ENCODE measurements at regions not wholly inside any gene's neighbourhood (a gene's known extent, or its start where the extent isn't known, plus 50 kb on each side); places are given as distances from the start of the nearest gene placed in this dataset.
"Not testable (repeated sequence)": the region's sequence is repeated elsewhere in the genome, so short reads cannot be mapped to it uniquely, and the experiment has no call there.

- Histone ChIP-seq H3K27me3 (ENCODE audit: control insufficient read depth in 2 of 2, insufficient read depth in 2 of 2, low read length in 2 of 2) (peaks cover 0 to 9% of the 10 kb centered on the region in 2 donors), H3K36me3 (ENCODE audit: control insufficient read depth in 2 of 2, insufficient read depth in 2 of 2, low read length in 2 of 2) (no peaks in the 10 kb centered on the region), H3K27ac (ENCODE audit: low read depth in 2 of 2, low read length in 2 of 2) (no peak overlapping the region), H3K4me1 (ENCODE audit: control insufficient read depth in 2 of 2, insufficient read depth in 2 of 2, low read length in 2 of 2) (peaks cover 10% of the 10 kb centered on the region in 2 donors), H3K9me3 (ENCODE audit: control insufficient read depth in 2 of 2, low read length in 2 of 2) (no peaks in the 10 kb centered on the region), H3K9ac (ENCODE audit: low read depth in 1 of 2, low read length in 2 of 2) (no peak overlapping the region), H3K4me3 (ENCODE audit: low read length in 2 of 2) (no peak overlapping the region)
Observed at GRCh38 chr21:41613533-41613909, 105.6 kb upstream of the TMPRSS2 start.

- Histone ChIP-seq H3K4me1 (ENCODE audit: control insufficient read depth in 2 of 2, insufficient read depth in 2 of 2, low read length in 2 of 2) (peaks cover 10% of the 10 kb centered on the region in 2 donors), H3K27me3 (ENCODE audit: control insufficient read depth in 2 of 2, insufficient read depth in 2 of 2, low read length in 2 of 2) (peaks cover 0 to 7% of the 10 kb centered on the region in 2 donors), H3K9me3 (ENCODE audit: control insufficient read depth in 2 of 2, low read length in 2 of 2) (no peaks in the 10 kb centered on the region), H3K4me3 (ENCODE audit: low read length in 2 of 2) (peak overlapping the region in 1 of 2 donors; percentile 5), H3K27ac (ENCODE audit: low read depth in 2 of 2, low read length in 2 of 2) (no peak overlapping the region), H3K36me3 (ENCODE audit: control insufficient read depth in 2 of 2, insufficient read depth in 2 of 2, low read length in 2 of 2) (no peaks in the 10 kb centered on the region), H3K9ac (ENCODE audit: low read depth in 1 of 2, low read length in 2 of 2) (no peak overlapping the region)
Observed at GRCh38 chr21:41612674-41613532, 104.9 kb upstream of the TMPRSS2 start.

- Histone ChIP-seq H3K4me1 (ENCODE audit: control insufficient read depth in 2 of 2, insufficient read depth in 2 of 2, low read length in 2 of 2) (peaks cover 10% of the 10 kb centered on the region in 2 donors), H3K27ac (ENCODE audit: low read depth in 2 of 2, low read length in 2 of 2) (no peak overlapping the region)
Observed at GRCh38 chr21:41611966-41612606, 104.1 kb upstream of the TMPRSS2 start.

GRCh38 chr21:41611441-41611840, 103.5 kb upstream of the TMPRSS2 start:
- H3K36me3 ChIP-seq (ENCODE audit: control insufficient read depth in 2 of 2, insufficient read depth in 2 of 2, low read length in 2 of 2), result no peaks in the 10 kb centered on the region
- no peak overlapping the region for H3K9ac ChIP-seq (ENCODE audit: low read depth in 1 of 2, low read length in 2 of 2)
- no peak overlapping the region for H3K27ac ChIP-seq (ENCODE audit: low read depth in 2 of 2, low read length in 2 of 2)

More at GRCh38 chr21:41611966-41612606, 104.1 kb upstream of the TMPRSS2 start:
- H3K27me3 ChIP-seq (ENCODE audit: control insufficient read depth in 2 of 2, insufficient read depth in 2 of 2, low read length in 2 of 2), result peaks cover 0 to 3% of the 10 kb centered on the region in 2 donors
- no peaks in the 10 kb centered on the region for H3K36me3 ChIP-seq (ENCODE audit: control insufficient read depth in 2 of 2, insufficient read depth in 2 of 2, low read length in 2 of 2)
- H3K9ac ChIP-seq (ENCODE audit: low read depth in 1 of 2, low read length in 2 of 2), result no peak overlapping the region
- H3K4me3 ChIP-seq (ENCODE audit: low read length in 2 of 2), result peak overlapping the region in 1 of 2 donors; percentile 5
- no peaks in the 10 kb centered on the region for H3K9me3 ChIP-seq (ENCODE audit: control insufficient read depth in 2 of 2, low read length in 2 of 2)

GRCh38 chr21:41610840-41611115, 102.8 kb upstream of the TMPRSS2 start:
- H3K9me3 ChIP-seq (ENCODE audit: control insufficient read depth in 2 of 2, low read length in 2 of 2); H3K27me3 ChIP-seq (ENCODE audit: control insufficient read depth in 2 of 2, insufficient read depth in 2 of 2, low read length in 2 of 2); H3K9ac ChIP-seq (ENCODE audit: low read depth in 1 of 2, low read length in 2 of 2); H3K27ac ChIP-seq (ENCODE audit: low read depth in 2 of 2, low read length in 2 of 2); H3K36me3 ChIP-seq (ENCODE audit: control insufficient read depth in 2 of 2, insufficient read depth in 2 of 2, low read length in 2 of 2); H3K4me3 ChIP-seq (ENCODE audit: low read length in 2 of 2): not testable (repeated sequence)
- peaks cover 10% of the 10 kb centered on the region in 2 donors for H3K4me1 ChIP-seq (ENCODE audit: control insufficient read depth in 2 of 2, insufficient read depth in 2 of 2, low read length in 2 of 2)

More at GRCh38 chr21:41611441-41611840, 103.5 kb upstream of the TMPRSS2 start:
- Histone ChIP-seq H3K27me3 (ENCODE audit: control insufficient read depth in 2 of 2, insufficient read depth in 2 of 2, low read length in 2 of 2) (peaks cover 0 to 3% of the 10 kb centered on the region in 2 donors), H3K4me3 (ENCODE audit: low read length in 2 of 2) (no peak overlapping the region), H3K9me3 (ENCODE audit: control insufficient read depth in 2 of 2, low read length in 2 of 2) (no peaks in the 10 kb centered on the region), H3K4me1 (ENCODE audit: control insufficient read depth in 2 of 2, insufficient read depth in 2 of 2, low read length in 2 of 2) (peaks cover 10% of the 10 kb centered on the region in 2 donors)

- no peak overlapping the region for H3K9ac ChIP-seq (ENCODE audit: low read depth in 1 of 2, low read length in 2 of 2)
Observed at GRCh38 chr21:41610042-41610839, 102.3 kb upstream of the TMPRSS2 start.

GRCh38 chr21:41606706-41607105, 98.7 kb upstream of the TMPRSS2 start:
- no peaks in the 10 kb centered on the region for H3K27me3 ChIP-seq (ENCODE audit: control insufficient read depth in 2 of 2, insufficient read depth in 2 of 2, low read length in 2 of 2)
- H3K4me3 ChIP-seq (ENCODE audit: low read length in 2 of 2), result no peak overlapping the region
- no peaks in the 10 kb centered on the region for H3K9me3 ChIP-seq (ENCODE audit: control insufficient read depth in 2 of 2, low read length in 2 of 2)
- H3K27ac ChIP-seq (ENCODE audit: low read depth in 2 of 2, low read length in 2 of 2), result no peak overlapping the region
- H3K9ac ChIP-seq (ENCODE audit: low read depth in 1 of 2, low read length in 2 of 2), result no peak overlapping the region
- H3K4me1 ChIP-seq (ENCODE audit: control insufficient read depth in 2 of 2, insufficient read depth in 2 of 2, low read length in 2 of 2), result peaks cover 2 to 7% of the 10 kb centered on the region in 2 donors
- H3K36me3 ChIP-seq (ENCODE audit: control insufficient read depth in 2 of 2, insufficient read depth in 2 of 2, low read length in 2 of 2), result no peaks in the 10 kb centered on the region

More at GRCh38 chr21:41610042-41610839, 102.3 kb upstream of the TMPRSS2 start:
- H3K4me3 ChIP-seq (ENCODE audit: low read length in 2 of 2), result no peak overlapping the region
- no peaks in the 10 kb centered on the region for H3K27me3 ChIP-seq (ENCODE audit: control insufficient read depth in 2 of 2, insufficient read depth in 2 of 2, low read length in 2 of 2)
- H3K36me3 ChIP-seq (ENCODE audit: control insufficient read depth in 2 of 2, insufficient read depth in 2 of 2, low read length in 2 of 2), result no peaks in the 10 kb centered on the region
- no peak overlapping the region for H3K27ac ChIP-seq (ENCODE audit: low read depth in 2 of 2, low read length in 2 of 2)
- no peaks in the 10 kb centered on the region for H3K9me3 ChIP-seq (ENCODE audit: control insufficient read depth in 2 of 2, low read length in 2 of 2)
- peaks cover 10% of the 10 kb centered on the region in 2 donors for H3K4me1 ChIP-seq (ENCODE audit: control insufficient read depth in 2 of 2, insufficient read depth in 2 of 2, low read length in 2 of 2)

GRCh38 chr21:41605934-41606285, 98.0 kb upstream of the TMPRSS2 start:
- H3K36me3 ChIP-seq (ENCODE audit: control insufficient read depth in 2 of 2, insufficient read depth in 2 of 2, low read length in 2 of 2), result no peaks in the 10 kb centered on the region
- no peaks in the 10 kb centered on the region for H3K9me3 ChIP-seq (ENCODE audit: control insufficient read depth in 2 of 2, low read length in 2 of 2)
- no peak overlapping the region for H3K9ac ChIP-seq (ENCODE audit: low read depth in 1 of 2, low read length in 2 of 2)
- H3K27me3 ChIP-seq (ENCODE audit: control insufficient read depth in 2 of 2, insufficient read depth in 2 of 2, low read length in 2 of 2), result no peaks in the 10 kb centered on the region
- no peak overlapping the region for H3K4me3 ChIP-seq (ENCODE audit: low read length in 2 of 2)
- no peak overlapping the region for H3K27ac ChIP-seq (ENCODE audit: low read depth in 2 of 2, low read length in 2 of 2)
- H3K4me1 ChIP-seq (ENCODE audit: control insufficient read depth in 2 of 2, insufficient read depth in 2 of 2, low read length in 2 of 2), result peaks cover 0 to 10% of the 10 kb centered on the region in 2 donors

- Histone ChIP-seq H3K9me3 (ENCODE audit: control insufficient read depth in 2 of 2, low read length in 2 of 2) (no peaks in the 10 kb centered on the region), H3K36me3 (ENCODE audit: control insufficient read depth in 2 of 2, insufficient read depth in 2 of 2, low read length in 2 of 2) (no peaks in the 10 kb centered on the region), H3K4me1 (ENCODE audit: control insufficient read depth in 2 of 2, insufficient read depth in 2 of 2, low read length in 2 of 2) (peaks cover 0 to 7% of the 10 kb centered on the region in 2 donors), H3K9ac (ENCODE audit: low read depth in 1 of 2, low read length in 2 of 2) (no peak overlapping the region), H3K4me3 (ENCODE audit: low read length in 2 of 2) (no peak overlapping the region), H3K27ac (ENCODE audit: low read depth in 2 of 2, low read length in 2 of 2) (no peak overlapping the region), H3K27me3 (ENCODE audit: control insufficient read depth in 2 of 2, insufficient read depth in 2 of 2, low read length in 2 of 2) (no peaks in the 10 kb centered on the region)
Observed at GRCh38 chr21:41605178-41605933, 97.4 kb upstream of the TMPRSS2 start.

Measured in mucosa of rectum (tissue), 2 donors.